ENCODE measurements at regions not wholly inside any gene's neighbourhood (a gene's known extent, or its start where the extent isn't known, plus 50 kb on each side); places are given as distances from the start of the nearest gene placed in this dataset.

DNA sequence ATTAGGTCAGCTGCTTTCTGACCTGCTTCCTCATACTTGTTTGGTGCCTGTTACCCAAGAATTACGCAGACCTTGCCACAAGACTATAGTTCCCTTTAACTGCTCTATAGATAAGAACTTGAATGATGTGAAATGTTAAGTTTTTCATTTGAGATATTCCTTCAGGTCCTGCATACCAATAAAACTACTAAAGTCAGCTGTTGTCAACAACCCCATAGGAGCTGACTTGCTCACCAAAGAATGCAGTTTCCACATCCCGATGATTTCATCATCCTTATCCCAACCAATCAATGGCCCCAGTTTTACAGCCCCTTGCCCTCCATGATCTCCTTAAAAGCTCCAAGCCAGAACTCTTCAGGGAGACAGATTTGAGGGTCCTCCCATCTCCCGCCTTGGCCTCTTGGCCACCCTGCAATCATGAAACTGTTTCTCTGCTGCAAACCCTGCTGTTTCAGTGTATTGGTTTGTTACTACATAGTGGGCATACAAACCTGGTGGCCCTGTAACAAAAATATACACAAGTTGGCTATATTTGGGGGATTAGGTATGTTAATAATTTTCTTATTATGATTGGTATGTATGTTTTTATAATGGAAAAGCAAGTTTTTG, 396.3 kb upstream of the CHST9 start:
- Histone ChIP-seq H3K36me3 (no peaks in the 10 kb centered on the region), H3K4me3 (no peak overlapping the region), H3K4me1 (no peaks in the 10 kb centered on the region), H3K9me3 (peaks cover 0 to 10% (median 0%) of the 10 kb centered on the region in 3 donors), H3K27ac (no peak overlapping the region), H3K27me3 (no peaks in the 10 kb centered on the region)
- TF ChIP-seq POLR2A (IDR thresholded peaks at IDR 0.05) (no peak), POLR2AphosphoS5 (IDR thresholded peaks at IDR 0.05) (no peak), EP300 (IDR thresholded peaks at IDR 0.05) (no peak)
- TF ChIP-seq, protein P1, sequence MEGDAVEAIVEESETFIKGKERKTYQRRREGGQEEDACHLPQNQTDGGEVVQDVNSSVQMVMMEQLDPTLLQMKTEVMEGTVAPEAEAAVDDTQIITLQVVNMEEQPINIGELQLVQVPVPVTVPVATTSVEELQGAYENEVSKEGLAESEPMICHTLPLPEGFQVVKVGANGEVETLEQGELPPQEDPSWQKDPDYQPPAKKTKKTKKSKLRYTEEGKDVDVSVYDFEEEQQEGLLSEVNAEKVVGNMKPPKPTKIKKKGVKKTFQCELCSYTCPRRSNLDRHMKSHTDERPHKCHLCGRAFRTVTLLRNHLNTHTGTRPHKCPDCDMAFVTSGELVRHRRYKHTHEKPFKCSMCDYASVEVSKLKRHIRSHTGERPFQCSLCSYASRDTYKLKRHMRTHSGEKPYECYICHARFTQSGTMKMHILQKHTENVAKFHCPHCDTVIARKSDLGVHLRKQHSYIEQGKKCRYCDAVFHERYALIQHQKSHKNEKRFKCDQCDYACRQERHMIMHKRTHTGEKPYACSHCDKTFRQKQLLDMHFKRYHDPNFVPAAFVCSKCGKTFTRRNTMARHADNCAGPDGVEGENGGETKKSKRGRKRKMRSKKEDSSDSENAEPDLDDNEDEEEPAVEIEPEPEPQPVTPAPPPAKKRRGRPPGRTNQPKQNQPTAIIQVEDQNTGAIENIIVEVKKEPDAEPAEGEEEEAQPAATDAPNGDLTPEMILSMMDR (IDR thresholded peaks at IDR 0.05), result no peak
- no peak for ATAC-seq
- 93 to 96% methylated on average over 2 to 3 of the region's 3 CpGs for WGBS, 2 donors (ENCODE audit: low coverage in 1 of 2)

DNA sequence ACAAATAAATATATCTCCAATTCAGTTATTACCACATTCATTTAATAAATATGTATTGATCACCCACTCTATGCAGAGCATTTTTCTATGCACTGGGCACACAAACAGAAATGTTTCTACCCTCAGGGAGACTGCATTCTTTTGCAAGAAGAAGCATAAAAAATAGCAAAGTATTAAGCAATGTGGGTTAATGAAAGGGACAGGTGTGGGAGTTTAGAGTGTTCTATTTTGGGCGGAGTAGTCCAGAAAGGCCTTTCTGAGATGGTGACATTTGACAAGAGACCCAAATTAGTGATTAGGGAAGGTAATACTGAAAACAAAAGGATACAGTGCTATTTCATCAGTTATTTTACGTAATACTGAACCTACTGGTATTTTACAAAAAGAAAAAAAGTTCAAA, 394.3 kb upstream of the CHST9 start:
- H3K36me3 ChIP-seq, result no peaks in the 10 kb centered on the region
- no peak for ATAC-seq
- peaks cover 0 to 10% (median 0%) of the 10 kb centered on the region in 3 donors for H3K9me3 ChIP-seq
- TF ChIP-seq, protein P1 (IDR thresholded peaks at IDR 0.05), result no peak
- no peak for TF ChIP-seq EP300 (IDR thresholded peaks at IDR 0.05)
- TF ChIP-seq POLR2A (IDR thresholded peaks at IDR 0.05), result no peak
- TF ChIP-seq POLR2AphosphoS5 (IDR thresholded peaks at IDR 0.05), result no peak
- no peak overlapping the region for H3K4me3 ChIP-seq
- no peaks in the 10 kb centered on the region for H3K27me3 ChIP-seq
- 97 to 100% methylated on average over 2 of the region's 2 CpGs for WGBS, 2 donors (ENCODE audit: low coverage in 1 of 2)
- H3K4me1 ChIP-seq, result no peaks in the 10 kb centered on the region
- no peak overlapping the region for H3K27ac ChIP-seq

DNA sequence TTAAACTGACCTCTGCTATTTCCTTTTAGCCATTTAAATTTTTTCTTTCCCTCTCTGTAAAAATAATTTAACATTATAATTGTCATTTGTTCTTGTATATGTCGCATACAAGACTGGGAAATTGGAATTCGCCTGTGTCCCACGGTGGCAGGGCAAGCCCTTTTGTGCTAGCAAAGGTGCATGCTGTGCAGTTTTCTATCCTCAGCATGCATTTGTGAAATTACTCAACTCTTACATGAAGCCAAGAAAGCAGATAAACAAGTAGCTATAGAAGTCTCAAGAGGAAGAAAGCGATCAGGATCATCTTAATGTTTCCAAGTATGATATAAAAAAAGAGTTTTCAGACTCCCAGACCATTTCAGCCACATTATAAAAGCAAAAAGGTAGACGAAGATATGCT, 392.6 kb upstream of the CHST9 start:
- TF ChIP-seq POLR2AphosphoS5 (IDR thresholded peaks at IDR 0.05) (no peak), EP300 (IDR thresholded peaks at IDR 0.05) (no peak), POLR2A (IDR thresholded peaks at IDR 0.05) (no peak)
- TF ChIP-seq, protein P1 (IDR thresholded peaks at IDR 0.05), result no peak
- H3K27me3 ChIP-seq, result no peaks in the 10 kb centered on the region
- H3K36me3 ChIP-seq, result no peaks in the 10 kb centered on the region
- WGBS, 2 donors (ENCODE audit: low coverage in 1 of 2), result 37 to 47% methylated on average over 5 of the region's 5 CpGs
- H3K4me1 ChIP-seq, result no peaks in the 10 kb centered on the region
- no peak overlapping the region for H3K27ac ChIP-seq
- peaks cover 0 to 10% (median 0%) of the 10 kb centered on the region in 3 donors for H3K9me3 ChIP-seq
- no peak for ATAC-seq
- H3K4me3 ChIP-seq, result no peak overlapping the region

DNA sequence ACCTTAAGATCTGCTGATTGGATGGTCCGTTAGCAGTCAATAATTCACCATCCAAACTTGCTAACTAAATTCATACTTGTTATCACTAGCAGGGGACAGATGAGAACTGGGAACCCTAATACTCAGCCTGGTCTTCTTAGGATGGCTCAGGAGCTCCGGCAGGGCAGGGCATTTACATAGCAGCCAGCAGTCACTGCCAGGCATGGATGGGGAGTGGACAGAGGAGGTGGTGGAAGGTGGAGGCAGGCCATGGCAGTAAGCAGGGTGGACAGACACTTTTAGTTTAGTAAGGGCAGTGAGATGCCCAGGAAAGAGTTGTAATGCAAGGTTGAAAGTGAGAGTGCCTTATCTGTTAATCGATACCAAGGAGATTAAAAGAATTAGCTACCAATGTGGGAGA, 392.2 kb upstream of the CHST9 start:
- 68 to 100% methylated on average over 1 to 2 of the region's 3 CpGs for WGBS, 2 donors (ENCODE audit: low coverage in 1 of 2)
- no peak for ATAC-seq
- TF ChIP-seq, protein P1 (IDR thresholded peaks at IDR 0.05), result no peak
- no peak for TF ChIP-seq POLR2A (IDR thresholded peaks at IDR 0.05)
- TF ChIP-seq POLR2AphosphoS5 (IDR thresholded peaks at IDR 0.05), result no peak
- TF ChIP-seq EP300 (IDR thresholded peaks at IDR 0.05), result no peak
- Histone ChIP-seq H3K9me3 (peaks cover 0 to 10% (median 0%) of the 10 kb centered on the region in 3 donors), H3K36me3 (no peaks in the 10 kb centered on the region), H3K27ac (no peak overlapping the region), H3K4me1 (no peaks in the 10 kb centered on the region), H3K4me3 (no peak overlapping the region), H3K27me3 (no peaks in the 10 kb centered on the region)

DNA sequence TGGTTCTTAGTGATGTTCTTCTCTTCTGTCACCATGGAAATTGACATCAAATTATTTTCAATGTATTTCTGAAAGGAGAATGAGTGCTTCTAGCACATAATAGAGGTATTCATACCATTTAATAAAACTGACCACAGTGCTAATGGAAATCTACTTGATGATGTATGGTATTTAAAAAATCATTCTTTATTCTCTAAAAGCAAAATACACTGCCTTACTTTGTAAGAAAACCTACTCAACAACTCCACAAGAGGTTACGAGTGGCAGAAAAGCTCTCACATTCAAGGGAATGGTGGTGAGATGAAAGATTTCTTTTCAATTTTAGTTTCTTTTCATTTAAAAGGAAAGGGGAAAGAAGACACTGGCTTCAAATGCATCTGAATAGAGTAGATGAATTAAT, 382.3 kb upstream of the CHST9 start:
- no peaks in the 10 kb centered on the region for H3K4me1 ChIP-seq
- TF ChIP-seq POLR2AphosphoS5 (IDR thresholded peaks at IDR 0.05), result no peak
- TF ChIP-seq, protein P1 (IDR thresholded peaks at IDR 0.05), result no peak
- no peak for TF ChIP-seq EP300 (IDR thresholded peaks at IDR 0.05)
- TF ChIP-seq POLR2A (IDR thresholded peaks at IDR 0.05), result no peak
- H3K27me3 ChIP-seq, result no peaks in the 10 kb centered on the region
- ATAC-seq, result no peak
- 79 to 90% methylated on average over 1 of the region's 1 CpG for WGBS, 2 donors (ENCODE audit: low coverage in 1 of 2)
- no peak overlapping the region for H3K27ac ChIP-seq
- H3K36me3 ChIP-seq, result no peaks in the 10 kb centered on the region
- H3K9me3 ChIP-seq, result no peaks in the 10 kb centered on the region
- H3K4me3 ChIP-seq, result no peak overlapping the region
